ENCODE measurements at regions not wholly inside any gene's neighbourhood (a gene's known extent, or its start where the extent isn't known, plus 50 kb on each side); places are given as distances from the start of the nearest gene placed in this dataset.

DNA sequence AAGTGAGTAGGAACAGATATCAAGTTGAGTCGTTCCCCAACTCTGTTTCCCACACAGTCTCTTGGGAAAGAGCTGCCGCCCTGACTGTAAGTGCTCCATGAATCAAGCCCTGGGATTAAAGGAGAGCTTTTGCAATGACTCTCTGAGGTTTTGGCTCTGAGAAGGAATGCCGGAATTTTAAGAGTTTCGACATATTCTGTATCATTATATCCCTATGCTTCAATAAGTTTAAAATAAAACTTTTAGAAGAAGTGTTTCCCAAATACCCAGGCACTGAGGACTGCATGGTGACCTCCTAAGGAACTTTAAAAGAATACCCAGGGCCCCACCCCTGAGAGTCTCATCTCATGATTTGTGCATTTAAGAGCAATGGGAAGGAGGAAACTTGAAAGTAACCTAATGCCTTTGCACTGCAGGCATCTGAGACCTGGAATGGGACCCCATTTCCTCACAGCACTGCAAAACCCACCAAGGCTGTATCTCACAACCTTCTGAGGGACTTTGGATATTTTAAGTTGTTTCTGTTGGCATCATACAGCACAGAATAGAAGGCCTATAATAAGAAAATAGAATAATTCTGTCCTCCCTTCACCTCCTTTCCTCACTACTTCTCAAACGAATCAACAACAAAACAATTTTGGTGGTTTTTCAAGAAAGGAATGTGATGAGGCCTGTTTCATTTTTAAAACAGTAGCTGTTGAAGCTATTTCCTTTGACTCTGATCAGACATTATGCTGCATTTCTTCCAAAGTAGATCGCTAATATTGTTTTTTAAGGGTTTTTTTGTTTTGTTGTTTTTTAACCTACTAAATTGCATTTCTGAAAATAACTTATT lies 121.2 kb downstream of the GASK1B start:
- Histone ChIP-seq H3K4ac (ENCODE audit: low read length) (no peak overlapping the region), H2BK5ac (ENCODE audit: low read length) (no peak overlapping the region), H2AK5ac (ENCODE audit: low read depth, low read length) (no peak overlapping the region), H3K9me3 (replicated peaks in 1 of 2; ENCODE audit: control insufficient read depth in 2 of 2, insufficient read depth in 1 of 2, low read depth in 1 of 2, low read length in 2 of 2) (no peaks in the 10 kb centered on the region), H4K91ac (ENCODE audit: low read depth, low read length, poor library complexity) (no peak overlapping the region), H3K36me3 (replicated peaks in 1 of 2; ENCODE audit: control insufficient read depth in 2 of 2, insufficient read depth in 2 of 2, low read length in 2 of 2) (no peaks in the 10 kb centered on the region), H3K23ac (ENCODE audit: low read depth, low read length, poor library complexity) (no peak overlapping the region), H3K18ac (ENCODE audit: low read length) (no peak overlapping the region), H2BK15ac (ENCODE audit: low read length) (no peak overlapping the region), H4K8ac (ENCODE audit: low read depth, low read length) (no peak overlapping the region), H3K27ac (replicated peaks; ENCODE audit: low read length) (no peak overlapping the region), H3K79me1 (ENCODE audit: low read depth, low read length) (no peaks in the 10 kb centered on the region), H2BK120ac (ENCODE audit: low read depth, low read length) (no peak overlapping the region), H2BK12ac (ENCODE audit: low read length) (no peak overlapping the region), H3K9ac (ENCODE audit: low read depth, low read length, poor library complexity) (no peak overlapping the region), H3K4me2 (ENCODE audit: insufficient read depth, low read length, poor library complexity, severe bottlenecking) (no peak overlapping the region), H3K27me3 (ENCODE audit: control insufficient read depth in 3 of 3, insufficient read depth in 3 of 3, low read depth in 1 of 3, low read length in 3 of 3) (no peaks in the 10 kb centered on the region), H2AFZ (ENCODE audit: low read length) (no peak overlapping the region), H3K14ac (ENCODE audit: low read length) (no peak overlapping the region), H3K4me1 (ENCODE audit: control insufficient read depth in 2 of 2, insufficient read depth in 1 of 2, low read depth in 1 of 2, low read length in 2 of 2) (peaks cover 0 to 1% of the 10 kb centered on the region in 2 donors), H3K4me3 (ENCODE audit: low read length in 2 of 2) (no peak overlapping the region)
- no CpG with 5 or more reads among the region's 6 CpGs for WGBS, 2 donors (ENCODE audit: extremely low coverage in 2 of 2, insufficient read length in 2 of 2, insufficient replicate concordance in 1 of 2)
- DNase-seq (ENCODE audit: low spot score) = no peak

DNA sequence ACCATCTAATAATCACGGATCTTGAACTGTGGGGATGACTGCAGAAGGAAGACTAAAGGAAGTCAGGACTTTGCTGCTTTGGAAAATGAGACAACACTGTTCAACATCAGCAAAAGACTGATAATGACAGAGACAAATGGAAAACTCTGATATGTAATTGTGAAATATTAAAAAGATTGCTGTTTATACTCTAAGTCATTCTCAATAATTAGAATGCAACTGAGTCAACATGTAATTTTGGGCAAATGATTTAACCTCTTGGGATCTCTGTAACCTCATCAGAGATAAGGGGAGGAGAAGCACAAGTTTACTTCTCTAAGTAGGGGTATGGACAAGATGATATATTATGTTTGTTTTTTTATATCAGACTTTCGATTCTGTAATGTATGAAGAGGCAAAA lies 121.9 kb downstream of the GASK1B start:
- Histone ChIP-seq H3K9me3 (replicated peaks in 1 of 2; ENCODE audit: control insufficient read depth in 2 of 2, insufficient read depth in 1 of 2, low read depth in 1 of 2, low read length in 2 of 2) (no peaks in the 10 kb centered on the region), H2AK5ac (ENCODE audit: low read depth, low read length) (no peak overlapping the region), H3K4me3 (ENCODE audit: low read length in 2 of 2) (no peak overlapping the region), H3K23ac (ENCODE audit: low read depth, low read length, poor library complexity) (no peak overlapping the region), H3K27ac (replicated peaks; ENCODE audit: low read length) (no peak overlapping the region), H4K8ac (ENCODE audit: low read depth, low read length) (no peak overlapping the region), H2AFZ (ENCODE audit: low read length) (no peak overlapping the region), H2BK5ac (ENCODE audit: low read length) (no peak overlapping the region), H4K91ac (ENCODE audit: low read depth, low read length, poor library complexity) (no peak overlapping the region), H3K79me1 (ENCODE audit: low read depth, low read length) (no peaks in the 10 kb centered on the region), H3K36me3 (replicated peaks in 1 of 2; ENCODE audit: control insufficient read depth in 2 of 2, insufficient read depth in 2 of 2, low read length in 2 of 2) (no peaks in the 10 kb centered on the region), H3K14ac (ENCODE audit: low read length) (no peak overlapping the region), H2BK120ac (ENCODE audit: low read depth, low read length) (no peak overlapping the region), H3K9ac (ENCODE audit: low read depth, low read length, poor library complexity) (no peak overlapping the region), H3K27me3 (ENCODE audit: control insufficient read depth in 3 of 3, insufficient read depth in 3 of 3, low read depth in 1 of 3, low read length in 3 of 3) (no peaks in the 10 kb centered on the region), H3K4me1 (ENCODE audit: control insufficient read depth in 2 of 2, insufficient read depth in 1 of 2, low read depth in 1 of 2, low read length in 2 of 2) (peaks cover 0 to 6% of the 10 kb centered on the region in 2 donors), H2BK15ac (ENCODE audit: low read length) (no peak overlapping the region), H3K4me2 (ENCODE audit: insufficient read depth, low read length, poor library complexity, severe bottlenecking) (no peak overlapping the region), H2BK12ac (ENCODE audit: low read length) (no peak overlapping the region), H3K4ac (ENCODE audit: low read length) (no peak overlapping the region), H3K18ac (ENCODE audit: low read length) (no peak overlapping the region)
- DNase-seq (ENCODE audit: low spot score) = no peak
- WGBS, 2 donors (ENCODE audit: extremely low coverage in 2 of 2, insufficient read length in 2 of 2, insufficient replicate concordance in 1 of 2) = no CpG with 5 or more reads among the region's 2 CpGs

DNA sequence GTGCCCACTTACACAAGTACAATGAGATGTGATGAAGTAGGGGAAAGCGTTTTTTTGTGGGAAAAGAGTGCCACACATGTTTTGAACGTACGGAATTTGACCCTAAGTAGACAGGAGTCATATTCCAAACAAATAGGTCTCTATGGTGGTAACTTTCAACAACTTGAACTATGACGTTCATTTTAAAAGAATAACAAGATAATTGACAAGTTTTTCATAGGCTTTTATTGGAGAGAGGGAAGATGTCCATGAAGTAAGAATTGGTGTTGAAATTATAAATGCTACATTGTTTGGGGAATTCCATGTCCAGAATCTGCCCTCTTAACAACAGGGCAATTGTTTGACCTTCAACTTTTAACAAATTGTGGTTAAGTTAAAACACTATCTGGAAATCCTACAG lies 126.5 kb downstream of the GASK1B start:
- Histone ChIP-seq H4K8ac (ENCODE audit: low read depth, low read length) (no peak overlapping the region), H3K14ac (ENCODE audit: low read length) (no peak overlapping the region), H3K9ac (ENCODE audit: low read depth, low read length, poor library complexity) (no peak overlapping the region), H3K4me1 (ENCODE audit: control insufficient read depth in 2 of 2, insufficient read depth in 1 of 2, low read depth in 1 of 2, low read length in 2 of 2) (peaks cover 0 to 6% of the 10 kb centered on the region in 2 donors), H3K4me2 (ENCODE audit: insufficient read depth, low read length, poor library complexity, severe bottlenecking) (no peak overlapping the region), H2AK5ac (ENCODE audit: low read depth, low read length) (no peak overlapping the region), H2BK120ac (ENCODE audit: low read depth, low read length) (no peak overlapping the region), H3K9me3 (replicated peaks in 1 of 2; ENCODE audit: control insufficient read depth in 2 of 2, insufficient read depth in 1 of 2, low read depth in 1 of 2, low read length in 2 of 2) (no peaks in the 10 kb centered on the region), H3K27ac (replicated peaks; ENCODE audit: low read length) (no peak overlapping the region), H3K4ac (ENCODE audit: low read length) (no peak overlapping the region), H2BK15ac (ENCODE audit: low read length) (no peak overlapping the region), H3K36me3 (replicated peaks in 1 of 2; ENCODE audit: control insufficient read depth in 2 of 2, insufficient read depth in 2 of 2, low read length in 2 of 2) (no peaks in the 10 kb centered on the region), H3K4me3 (ENCODE audit: low read length in 2 of 2) (no peak overlapping the region), H2BK5ac (ENCODE audit: low read length) (no peak overlapping the region), H4K91ac (ENCODE audit: low read depth, low read length, poor library complexity) (no peak overlapping the region), H2BK12ac (ENCODE audit: low read length) (no peak overlapping the region), H3K27me3 (ENCODE audit: control insufficient read depth in 3 of 3, insufficient read depth in 3 of 3, low read depth in 1 of 3, low read length in 3 of 3) (no peaks in the 10 kb centered on the region), H3K23ac (ENCODE audit: low read depth, low read length, poor library complexity) (no peak overlapping the region), H3K79me1 (ENCODE audit: low read depth, low read length) (peaks cover 6% of the 10 kb centered on the region), H3K18ac (ENCODE audit: low read length) (no peak overlapping the region), H2AFZ (ENCODE audit: low read length) (no peak overlapping the region)
- WGBS, 2 donors (ENCODE audit: extremely low coverage in 2 of 2, insufficient read length in 2 of 2, insufficient replicate concordance in 1 of 2) = no CpG with 5 or more reads among the region's 4 CpGs
- no peak for DNase-seq (ENCODE audit: low spot score)

DNA sequence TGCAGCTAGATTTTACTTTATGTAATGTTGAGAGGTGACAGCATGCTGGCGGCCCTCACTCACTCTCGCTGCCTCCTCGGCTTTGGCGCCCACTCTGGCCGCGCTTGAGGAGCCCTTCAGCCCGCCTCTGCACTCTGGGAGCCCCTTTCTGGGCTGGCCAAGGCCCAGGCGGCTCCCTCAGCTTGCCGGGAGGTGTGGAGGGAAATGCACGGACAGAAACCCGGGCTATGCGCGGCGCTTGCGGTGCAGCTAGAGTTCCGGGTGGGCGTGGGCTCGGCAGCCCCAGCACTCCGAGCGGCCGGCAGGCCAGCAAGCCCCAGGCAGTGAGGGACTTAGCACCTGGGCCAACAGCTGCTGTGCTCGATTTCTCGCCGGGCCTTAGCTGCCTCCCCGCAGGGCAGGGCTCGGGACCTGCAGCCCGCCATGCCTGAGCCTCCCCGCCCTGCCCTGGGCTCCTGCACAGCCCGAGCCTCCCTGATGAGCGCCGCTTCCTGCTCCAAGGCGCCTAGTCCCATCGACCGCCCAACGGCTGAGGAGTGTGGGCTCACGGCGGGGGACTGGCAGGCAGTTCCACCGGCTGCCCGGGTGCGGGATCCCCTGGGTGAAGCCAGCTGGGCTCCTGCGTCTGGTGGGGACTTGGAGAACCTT lies 128.7 kb downstream of the GASK1B start:
- Histone ChIP-seq H3K36me3 (replicated peaks in 1 of 2; ENCODE audit: control insufficient read depth in 2 of 2, insufficient read depth in 2 of 2, low read length in 2 of 2) (no peaks in the 10 kb centered on the region), H3K4ac (ENCODE audit: low read length) (no peak overlapping the region), H3K27me3 (ENCODE audit: control insufficient read depth in 3 of 3, insufficient read depth in 3 of 3, low read depth in 1 of 3, low read length in 3 of 3) (no peaks in the 10 kb centered on the region), H3K79me1 (ENCODE audit: low read depth, low read length) (peaks cover 6% of the 10 kb centered on the region), H4K8ac (ENCODE audit: low read depth, low read length) (no peak overlapping the region), H3K9ac (ENCODE audit: low read depth, low read length, poor library complexity) (no peak overlapping the region), H3K14ac (ENCODE audit: low read length) (no peak overlapping the region), H2BK5ac (ENCODE audit: low read length) (no peak overlapping the region), H3K27ac (replicated peaks; ENCODE audit: low read length) (no peak overlapping the region), H3K4me2 (ENCODE audit: insufficient read depth, low read length, poor library complexity, severe bottlenecking) (no peak overlapping the region), H2AK5ac (ENCODE audit: low read depth, low read length) (no peak overlapping the region), H2BK12ac (ENCODE audit: low read length) (no peak overlapping the region), H2AFZ (ENCODE audit: low read length) (no peak overlapping the region), H2BK120ac (ENCODE audit: low read depth, low read length) (no peak overlapping the region), H3K4me1 (ENCODE audit: control insufficient read depth in 2 of 2, insufficient read depth in 1 of 2, low read depth in 1 of 2, low read length in 2 of 2) (peaks cover 0 to 6% of the 10 kb centered on the region in 2 donors), H2BK15ac (ENCODE audit: low read length) (no peak overlapping the region), H4K91ac (ENCODE audit: low read depth, low read length, poor library complexity) (no peak overlapping the region), H3K18ac (ENCODE audit: low read length) (no peak overlapping the region), H3K9me3 (replicated peaks in 1 of 2; ENCODE audit: control insufficient read depth in 2 of 2, insufficient read depth in 1 of 2, low read depth in 1 of 2, low read length in 2 of 2) (peaks cover 0 to 2% of the 10 kb centered on the region in 2 donors), H3K4me3 (ENCODE audit: low read length in 2 of 2) (no peak overlapping the region), H3K23ac (ENCODE audit: low read depth, low read length, poor library complexity) (no peak overlapping the region)
- WGBS, 2 donors (ENCODE audit: extremely low coverage in 2 of 2, insufficient read length in 2 of 2, insufficient replicate concordance in 1 of 2) = no CpG with 5 or more reads among the region's 41 CpGs
- no peak for DNase-seq (ENCODE audit: low spot score)
